Mucosa of stomach (tissue), 1 donor: ENCODE measurements at regions not wholly inside any gene's neighbourhood (a gene's known extent, or its start where the extent isn't known, plus 50 kb on each side); places are given as distances from the start of the nearest gene placed in this dataset.

Experiments used
- H3K27me3 ChIP-seq: one replicate; pipeline ENCODE4 v1.7.0; 2013; ENCODE audit warnings: mild to moderate bottlenecking, low read length; ENCODE audit not compliant: control insufficient read depth, insufficient read depth
- H3K36me3 ChIP-seq: one replicate; pipeline ENCODE4 v1.7.0; 2013; ENCODE audit warnings: low read length; ENCODE audit not compliant: control insufficient read depth, insufficient read depth
- H3K4me1 ChIP-seq: one replicate; pipeline ENCODE4 v1.7.0; 2013; ENCODE audit warnings: mild to moderate bottlenecking, low read length; ENCODE audit not compliant: control insufficient read depth, insufficient read depth
- H3K4me3 ChIP-seq: one replicate; pipeline ENCODE4 v1.7.0; 2013; ENCODE audit warnings: low read length
- H3K9ac ChIP-seq: one replicate; pipeline ENCODE4 v1.7.0; 2013; ENCODE audit warnings: mild to moderate bottlenecking, low read length, moderate library complexity
- H3K9me3 ChIP-seq: one replicate; pipeline ENCODE4 v1.7.0; 2013; ENCODE audit warnings: mild to moderate bottlenecking, low read length, moderate library complexity; ENCODE audit not compliant: control insufficient read depth
- donor health status: Pancreatic carcinoma.

- H3K4me1 ChIP-seq: peaks cover 16% of the 10 kb centered on the region
- no peaks in the 10 kb centered on the region for H3K27me3 ChIP-seq
- H3K9ac ChIP-seq: no peak overlapping the region
- H3K36me3 ChIP-seq: no peaks in the 10 kb centered on the region
- H3K9me3 ChIP-seq: no peaks in the 10 kb centered on the region
- H3K4me3 ChIP-seq: no peak overlapping the region
Measured at GRCh38 chr5:74257060-74257527, 383.4 kb downstream of the ENC1 start.

- Histone ChIP-seq H3K4me1 (peaks cover 22% of the 10 kb centered on the region), H3K4me3 (no peak overlapping the region), H3K9me3 (no peaks in the 10 kb centered on the region), H3K9ac (no peak overlapping the region), H3K27me3 (no peaks in the 10 kb centered on the region), H3K36me3 (no peaks in the 10 kb centered on the region)
Measured at GRCh38 chr5:74255692-74256392, 384.7 kb downstream of the ENC1 start.

DNA sequence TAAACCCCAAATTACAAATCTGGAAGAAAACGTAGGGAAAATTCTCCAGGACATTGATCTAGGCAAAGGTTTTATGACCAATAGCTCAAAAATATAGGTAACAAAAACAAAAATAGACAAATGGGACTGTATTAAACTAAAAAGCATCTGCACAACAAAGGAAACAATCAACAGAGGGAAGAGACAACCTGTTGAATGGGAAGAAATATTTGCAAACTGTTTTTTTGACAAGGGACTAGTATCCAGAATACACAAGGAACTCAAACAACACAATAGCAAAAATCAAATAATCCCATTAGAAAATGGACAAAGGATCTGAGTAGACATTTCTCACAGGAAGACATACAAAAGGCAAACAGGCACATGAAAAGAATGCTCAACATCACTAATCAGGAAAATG lies 386.3 kb downstream of the ENC1 start:
- no peak overlapping the region for H3K9ac ChIP-seq
- no peak overlapping the region for H3K4me3 ChIP-seq
- H3K27me3 ChIP-seq: no peaks in the 10 kb centered on the region
- H3K36me3 ChIP-seq: no peaks in the 10 kb centered on the region
- H3K4me1 ChIP-seq: peaks cover 31% of the 10 kb centered on the region
- H3K9me3 ChIP-seq: no peaks in the 10 kb centered on the region

GRCh38 chr5:74252044-74252443 lies 388.5 kb downstream of the ENC1 start:
- Histone ChIP-seq H3K36me3 (no peaks in the 10 kb centered on the region), H3K4me1 (peaks cover 17% of the 10 kb centered on the region), H3K9me3 (no peaks in the 10 kb centered on the region), H3K4me3 (no peak overlapping the region), H3K9ac (no peak overlapping the region), H3K27me3 (no peaks in the 10 kb centered on the region)

GRCh38 chr5:74251141-74252035 lies 389.1 kb downstream of the ENC1 start:
- Histone ChIP-seq H3K9me3 (no peaks in the 10 kb centered on the region), H3K4me3 (no peak overlapping the region), H3K36me3 (no peaks in the 10 kb centered on the region), H3K9ac (no peak overlapping the region), H3K4me1 (peaks cover 15% of the 10 kb centered on the region), H3K27me3 (no peaks in the 10 kb centered on the region)

GRCh38 chr5:74250304-74251102 lies 390.0 kb downstream of the ENC1 start:
- peaks cover 15% of the 10 kb centered on the region for H3K4me1 ChIP-seq
- no peaks in the 10 kb centered on the region for H3K27me3 ChIP-seq
- H3K9ac ChIP-seq: no peak overlapping the region
- no peaks in the 10 kb centered on the region for H3K36me3 ChIP-seq
- H3K9me3 ChIP-seq: no peaks in the 10 kb centered on the region
- no peak overlapping the region for H3K4me3 ChIP-seq

GRCh38 chr5:74248576-74248975 lies 392.0 kb downstream of the ENC1 start:
- Histone ChIP-seq H3K27me3 (no peaks in the 10 kb centered on the region), H3K36me3 (no peaks in the 10 kb centered on the region), H3K9me3 (no peaks in the 10 kb centered on the region), H3K4me3 (no peak overlapping the region), H3K9ac (no peak overlapping the region), H3K4me1 (peaks cover 15% of the 10 kb centered on the region)

- Histone ChIP-seq H3K4me3 (no peak overlapping the region), H3K4me1 (peaks cover 20% of the 10 kb centered on the region), H3K9ac (no peak overlapping the region), H3K36me3 (no peaks in the 10 kb centered on the region), H3K9me3 (no peaks in the 10 kb centered on the region), H3K27me3 (no peaks in the 10 kb centered on the region)
Measured at GRCh38 chr5:74244406-74244805, 396.1 kb downstream of the ENC1 start.

DNA sequence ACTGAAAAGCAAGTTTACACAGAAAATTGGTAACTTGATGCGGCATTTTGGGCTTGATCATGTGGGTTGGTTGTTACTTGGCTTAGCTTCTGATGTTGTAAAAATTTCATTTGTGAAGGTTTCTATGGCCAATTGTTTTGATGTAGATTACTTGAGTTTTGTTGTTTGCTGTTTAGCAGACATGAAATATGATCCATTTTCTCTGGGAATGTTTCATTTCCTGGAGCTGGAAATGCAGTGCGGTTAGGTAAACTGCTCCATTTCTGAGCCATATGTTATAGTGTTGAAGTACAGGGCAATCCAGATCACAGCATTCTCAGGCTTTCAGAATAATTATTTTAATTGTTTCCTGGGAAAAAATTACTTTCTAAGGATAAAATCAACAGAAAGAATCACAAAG lies 396.9 kb downstream of the ENC1 start:
- Histone ChIP-seq H3K27me3 (no peaks in the 10 kb centered on the region), H3K4me1 (peaks cover 20% of the 10 kb centered on the region), H3K4me3 (no peak overlapping the region), H3K9ac (no peak overlapping the region), H3K36me3 (no peaks in the 10 kb centered on the region), H3K9me3 (no peaks in the 10 kb centered on the region)

- Histone ChIP-seq H3K4me1 (peaks cover 20% of the 10 kb centered on the region), H3K9me3 (no peaks in the 10 kb centered on the region), H3K9ac (no peak overlapping the region), H3K36me3 (no peaks in the 10 kb centered on the region), H3K27me3 (no peaks in the 10 kb centered on the region), H3K4me3 (no peak overlapping the region)
Measured at GRCh38 chr5:74242516-74242915, 398.0 kb downstream of the ENC1 start.

GRCh38 chr5:74241751-74242140 lies 398.8 kb downstream of the ENC1 start:
- Histone ChIP-seq H3K27me3 (no peaks in the 10 kb centered on the region), H3K4me3 (no peak overlapping the region), H3K9me3 (no peaks in the 10 kb centered on the region), H3K36me3 (no peaks in the 10 kb centered on the region), H3K4me1 (peaks cover 20% of the 10 kb centered on the region), H3K9ac (no peak overlapping the region)
